GM11168 (cell line): ENCODE measurements at regions not wholly inside any gene's neighbourhood (a gene's known extent, or its start where the extent isn't known, plus 50 kb on each side); places are given as distances from the start of the nearest gene placed in this dataset.

ENCODE experiments used
- in situ Hi-C: fragments of 300-500 bp; cut with MboI; formaldehyde crosslinking; loops from one replicate; pipeline ENCODE4 v1.12.0; 2022; ENCODE audit warnings: low sequenced_read_pairs; ENCODE audit not compliant: unreplicated experiment

GRCh38 chr2:144683966-144684365 is 164.0 kb upstream of the ZEB2 start:
- in situ Hi-C loops: no loop called here

GRCh38 chr2:144683107-144683753 is 163.3 kb upstream of the ZEB2 start:
- in situ Hi-C loops: no loop called here

GRCh38 chr2:144682248-144682647 is 162.3 kb upstream of the ZEB2 start:
- in situ Hi-C loops: no loop called here

- in situ Hi-C loops: no loop called here
Measured at GRCh38 chr2:144681389-144681788, 161.5 kb upstream of the ZEB2 start.

- in situ Hi-C loops: no loop called here
Measured at GRCh38 chr2:144679942-144680341, 160.0 kb upstream of the ZEB2 start.

- in situ Hi-C loops: no loop called here
Measured at GRCh38 chr2:144678736-144679135, 158.8 kb upstream of the ZEB2 start.

- in situ Hi-C loops: no loop called here
Measured at GRCh38 chr2:144675731-144676130, 155.8 kb upstream of the ZEB2 start.

- in situ Hi-C loops: no loop called here
Measured at GRCh38 chr2:144675331-144675730, 155.4 kb upstream of the ZEB2 start.

GRCh38 chr2:144674071-144674470 is 154.2 kb upstream of the ZEB2 start:
- in situ Hi-C loops: no loop called here

DNA sequence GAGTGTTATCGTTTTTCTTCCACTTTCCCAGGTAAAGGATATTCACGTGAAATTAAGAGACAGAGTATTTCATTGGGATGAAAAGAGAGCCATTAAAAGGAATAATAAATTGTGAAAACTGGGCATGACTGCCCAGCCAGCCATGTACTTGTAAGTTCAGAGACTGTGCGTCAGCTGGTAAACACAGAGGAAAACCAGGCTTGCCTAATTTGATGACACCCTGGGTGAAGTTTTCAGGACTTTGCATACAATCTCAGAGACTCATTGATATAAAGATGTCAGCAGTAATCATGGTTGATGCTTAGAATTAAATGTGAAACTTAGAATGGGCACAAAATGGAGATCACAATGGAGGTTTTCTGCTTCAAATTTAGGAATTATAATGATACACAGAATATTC is 153.5 kb upstream of the ZEB2 start:
- in situ Hi-C loops: no loop called here

GRCh38 chr2:144671695-144672455 is 152.0 kb upstream of the ZEB2 start:
- in situ Hi-C loops: no loop called here

DNA sequence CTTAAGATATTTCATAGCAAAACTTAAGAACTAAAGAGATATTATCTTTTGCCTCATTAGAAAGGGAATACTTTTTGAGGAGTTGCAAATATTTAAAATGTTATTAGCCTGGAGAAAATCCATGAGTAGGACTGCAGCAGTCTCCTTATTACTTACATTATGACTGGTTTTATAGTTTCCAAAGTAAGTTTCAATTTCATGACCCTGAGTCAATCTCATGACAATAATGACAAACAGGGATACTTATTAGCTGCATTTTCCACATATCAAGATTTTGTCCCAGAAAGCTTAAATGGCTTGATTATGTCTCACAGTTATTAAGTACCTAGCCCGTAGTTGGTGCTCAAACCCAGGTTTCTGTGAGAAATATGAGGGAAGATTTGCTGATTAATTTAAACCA is 150.8 kb upstream of the ZEB2 start:
- in situ Hi-C loops: no loop called here

- in situ Hi-C loops: no loop called here
Measured at GRCh38 chr2:144670080-144670479, 150.2 kb upstream of the ZEB2 start.

- in situ Hi-C loops: no loop called here
Measured at GRCh38 chr2:144669196-144669987, 149.5 kb upstream of the ZEB2 start.

GRCh38 chr2:144668493-144669110 is 148.7 kb upstream of the ZEB2 start:
- in situ Hi-C loops: no loop called here

DNA sequence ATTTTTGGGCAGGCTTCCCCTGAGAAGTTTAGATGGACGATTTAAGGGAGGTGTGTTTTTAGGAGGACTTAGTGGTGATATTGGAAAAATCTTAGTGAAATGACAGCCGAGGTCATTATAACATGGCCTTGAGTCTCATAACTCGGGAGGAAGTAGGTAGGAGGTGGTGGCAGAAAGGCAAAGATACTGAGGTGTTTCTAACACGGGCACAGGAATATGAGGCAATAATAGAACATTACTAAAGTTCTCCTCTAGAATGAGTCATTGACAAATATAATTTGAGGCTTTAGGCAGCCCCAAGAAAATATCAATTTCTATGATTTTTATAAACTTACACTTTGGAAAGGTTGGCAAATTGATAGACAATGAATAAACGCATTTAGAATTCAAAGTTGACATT is 146.1 kb upstream of the ZEB2 start:
- in situ Hi-C loops: no loop called here

DNA sequence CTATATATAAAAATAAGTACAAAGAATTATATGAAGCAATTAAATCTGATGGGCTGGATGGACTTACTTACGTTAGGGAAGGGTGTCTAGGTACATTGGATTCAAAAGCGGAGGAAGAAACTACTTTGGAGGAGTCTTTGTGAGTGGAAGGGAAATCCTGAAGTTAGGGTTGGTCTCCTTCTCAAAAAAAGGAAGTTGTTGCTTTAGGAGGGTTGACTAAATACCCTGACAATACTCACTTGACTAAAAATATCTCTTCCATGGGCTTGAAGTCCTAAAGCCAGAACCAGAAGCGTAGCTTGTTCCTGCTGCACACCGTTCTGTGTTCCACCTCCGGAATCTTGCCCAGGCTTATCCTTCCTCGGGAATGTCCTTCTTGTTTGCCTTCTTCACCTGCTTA is 143.3 kb upstream of the ZEB2 start:
- in situ Hi-C loops: no loop called here

DNA sequence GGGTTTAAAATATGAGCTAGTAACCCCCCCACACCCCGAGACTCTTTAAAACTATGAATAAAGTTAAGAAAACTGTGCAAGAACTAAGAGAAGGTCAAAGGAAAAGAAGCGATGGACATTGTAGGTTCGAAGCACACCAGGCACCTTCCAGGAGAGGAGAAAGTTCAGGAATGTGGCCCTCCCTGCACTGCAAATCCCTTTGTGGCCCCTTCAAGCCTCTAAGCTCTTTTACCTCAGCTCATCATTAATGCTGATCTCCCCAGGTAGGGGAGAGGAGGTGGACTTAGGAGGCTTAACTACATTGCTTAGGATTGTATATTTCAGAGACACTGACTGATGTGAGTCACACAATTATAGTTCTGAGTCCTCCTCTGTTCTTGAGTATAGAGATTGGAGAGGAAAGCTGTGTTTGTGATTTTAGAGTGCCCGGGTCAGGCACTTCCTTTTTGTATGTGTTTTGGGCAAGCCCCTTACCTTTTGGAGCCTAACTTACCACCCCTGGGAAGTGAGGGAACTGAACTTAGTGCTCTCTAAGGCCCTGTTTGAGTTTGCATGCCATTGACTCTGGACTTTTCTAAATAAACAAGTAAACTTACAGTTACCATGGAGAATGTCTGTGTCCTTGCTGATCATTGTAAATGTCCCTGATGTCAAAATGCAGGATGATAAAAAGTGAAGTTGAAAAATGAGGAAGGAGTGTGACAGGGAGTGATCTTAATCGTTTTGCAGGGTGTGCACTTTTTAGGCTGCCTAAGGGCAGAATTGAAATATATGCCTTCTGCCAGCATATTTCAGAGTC is 140.8 kb upstream of the ZEB2 start:
- in situ Hi-C loops: no loop called here

DNA sequence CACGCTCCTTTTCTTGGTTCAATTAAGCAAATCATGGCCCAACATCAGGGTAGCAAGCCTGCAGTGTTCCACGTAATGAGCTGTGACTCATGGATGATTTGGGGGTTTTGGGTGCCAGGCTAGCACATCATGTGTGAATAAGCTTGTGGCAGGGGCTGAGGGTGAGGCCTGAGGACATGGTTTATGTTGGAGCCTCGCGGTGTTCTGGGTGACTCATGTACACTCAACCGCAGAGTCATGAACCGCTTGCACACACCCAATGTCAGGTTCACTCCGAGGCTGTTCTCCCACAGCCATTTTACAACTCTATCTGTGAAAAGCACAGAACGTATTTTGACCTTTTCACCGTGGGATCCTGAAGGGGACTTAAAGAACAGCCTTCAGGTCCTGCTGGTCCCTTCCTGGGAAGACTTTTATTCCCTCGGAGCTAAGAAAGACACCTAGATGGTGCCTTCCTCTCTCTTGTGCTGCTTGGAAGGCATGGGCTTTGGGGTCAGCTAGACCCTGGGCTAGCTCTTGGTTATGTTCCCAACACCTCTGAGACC is 139.9 kb upstream of the ZEB2 start:
- in situ Hi-C loops: no loop called here

DNA sequence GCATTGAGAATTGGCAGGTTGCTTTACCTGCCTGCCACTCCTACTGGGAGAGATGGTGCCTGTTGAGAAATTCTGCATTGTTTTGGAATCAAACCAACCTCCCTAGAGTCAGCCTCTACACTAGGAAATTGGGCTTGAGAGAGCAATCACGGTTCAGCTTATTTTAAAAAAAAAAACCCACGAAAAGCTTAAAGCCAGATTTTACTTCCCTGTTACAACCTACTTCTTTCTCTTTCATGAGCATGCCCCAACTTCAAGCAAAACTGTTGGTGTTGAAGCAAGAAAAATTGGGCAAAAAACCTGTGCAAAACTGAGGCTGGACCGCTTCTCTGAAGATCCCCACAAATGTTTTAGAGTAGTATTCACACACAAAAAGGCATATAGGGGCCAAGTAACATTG is 134.6 kb upstream of the ZEB2 start:
- in situ Hi-C loops: no loop called here
